ENCODE measurements at regions not wholly inside any gene's neighbourhood (a gene's known extent, or its start where the extent isn't known, plus 50 kb on each side); places are given as distances from the start of the nearest gene placed in this dataset.

GRCh38 chrX:23548164-23548563, 119.1 kb upstream of the PRDX4 start:
- TF ChIP-seq CTCF (IDR thresholded peaks at IDR 0.05) (no peak), POLR2A (IDR thresholded peaks at IDR 0.05) (no peak)

All from body of pancreas (tissue), 4 donors.